Ovary (tissue), 3 donors: ENCODE measurements at regions not wholly inside any gene's neighbourhood (a gene's known extent, or its start where the extent isn't known, plus 50 kb on each side); places are given as distances from the start of the nearest gene placed in this dataset.

ENCODE experiments used
- POLR2A ChIP-seq: fragments of 450-650 bp; IDR thresholded peaks from one replicate; pipeline ENCODE4 v1.6.1; 2017; ENCODE audit warnings: antibody characterized with exemption, mild to moderate bottlenecking, moderate library complexity
- TF ChIP-seq, protein P1 (sequence below), 3 donors: fragments of 450-650 bp in 2 of 3; fragments of 200-600 bp in 1 of 3; IDR thresholded peaks; one replicate each; pipeline versions ENCODE4 v1.5.1 to v1.8.0; 2016 to 2022; ENCODE audit warnings: antibody characterized with exemption in 3 of 3, mild to moderate bottlenecking in 1 of 3
- donor health status: DM: no; HTN: no; CAD: no.

DNA sequence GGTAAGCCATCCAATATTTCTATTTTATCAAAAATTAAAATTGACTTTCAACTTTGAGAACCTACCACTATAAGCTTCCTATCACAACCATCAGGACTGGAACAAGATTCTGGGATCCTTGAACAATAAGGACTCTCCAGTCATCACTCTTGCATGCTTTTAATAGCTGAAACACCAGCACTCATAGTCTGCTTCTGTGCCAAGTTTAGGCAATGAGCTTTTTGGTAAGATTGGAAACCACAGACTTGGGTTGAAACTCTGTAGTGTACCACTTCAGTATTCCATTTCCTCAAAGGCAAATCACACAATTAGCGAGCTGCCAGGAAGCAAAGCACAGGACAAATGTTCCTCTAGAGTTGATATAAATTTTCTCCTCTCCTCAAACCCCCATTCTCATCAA is 1065.8 kb upstream of the SLC39A10 start:
- TF ChIP-seq, protein P1, sequence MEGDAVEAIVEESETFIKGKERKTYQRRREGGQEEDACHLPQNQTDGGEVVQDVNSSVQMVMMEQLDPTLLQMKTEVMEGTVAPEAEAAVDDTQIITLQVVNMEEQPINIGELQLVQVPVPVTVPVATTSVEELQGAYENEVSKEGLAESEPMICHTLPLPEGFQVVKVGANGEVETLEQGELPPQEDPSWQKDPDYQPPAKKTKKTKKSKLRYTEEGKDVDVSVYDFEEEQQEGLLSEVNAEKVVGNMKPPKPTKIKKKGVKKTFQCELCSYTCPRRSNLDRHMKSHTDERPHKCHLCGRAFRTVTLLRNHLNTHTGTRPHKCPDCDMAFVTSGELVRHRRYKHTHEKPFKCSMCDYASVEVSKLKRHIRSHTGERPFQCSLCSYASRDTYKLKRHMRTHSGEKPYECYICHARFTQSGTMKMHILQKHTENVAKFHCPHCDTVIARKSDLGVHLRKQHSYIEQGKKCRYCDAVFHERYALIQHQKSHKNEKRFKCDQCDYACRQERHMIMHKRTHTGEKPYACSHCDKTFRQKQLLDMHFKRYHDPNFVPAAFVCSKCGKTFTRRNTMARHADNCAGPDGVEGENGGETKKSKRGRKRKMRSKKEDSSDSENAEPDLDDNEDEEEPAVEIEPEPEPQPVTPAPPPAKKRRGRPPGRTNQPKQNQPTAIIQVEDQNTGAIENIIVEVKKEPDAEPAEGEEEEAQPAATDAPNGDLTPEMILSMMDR (IDR thresholded peaks at IDR 0.05) = no peak
- no peak for TF ChIP-seq POLR2A
